GM18873 (cell line): ENCODE measurements at regions not wholly inside any gene's neighbourhood (a gene's known extent, or its start where the extent isn't known, plus 50 kb on each side); places are given as distances from the start of the nearest gene placed in this dataset.

Experiments used
- ATAC-seq: cut with Tn5 transposase; IDR thresholded peaks from one replicate; pipeline ENCODE4 v1.9.1; 2021; ENCODE audit warnings: mild to moderate bottlenecking, moderate library complexity, moderate number of reproducible peaks; ENCODE audit not compliant: unreplicated experiment, low FRiP score

- no peak for ATAC-seq
These were observed 53.3 kb upstream of the BMP2K start for GRCh38 chr4:78722878-78723277.
